ENCODE measurements at regions not wholly inside any gene's neighbourhood (a gene's known extent, or its start where the extent isn't known, plus 50 kb on each side); places are given as distances from the start of the nearest gene placed in this dataset.
"Not testable (repeated sequence)": the region's sequence is repeated elsewhere in the genome, so short reads cannot be mapped to it uniquely, and the experiment has no call there.

- no peak for DNase-seq
These were observed 747.2 kb upstream of the NEGR1 start for GRCh38 chr1:73029571-73029970.

DNA sequence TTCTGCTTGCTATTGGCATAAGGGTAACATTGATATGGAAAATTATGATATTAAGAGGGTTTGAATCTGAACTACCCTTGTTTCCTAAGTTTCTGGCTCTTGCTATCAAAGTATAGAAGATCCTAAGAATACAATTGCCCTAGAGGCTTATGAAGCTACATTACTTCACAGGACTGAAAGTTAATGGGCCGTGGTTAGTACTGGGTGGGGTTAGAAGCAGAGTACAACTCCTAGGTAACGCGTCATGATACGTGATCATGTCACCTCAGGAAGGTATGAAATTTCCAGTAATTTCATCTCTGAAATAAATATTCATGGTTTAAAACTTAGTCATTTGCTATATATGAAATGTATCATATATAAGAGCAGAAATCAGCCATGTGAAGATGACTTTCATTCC, 743.8 kb upstream of the NEGR1 start:
- no peak for DNase-seq

DNA sequence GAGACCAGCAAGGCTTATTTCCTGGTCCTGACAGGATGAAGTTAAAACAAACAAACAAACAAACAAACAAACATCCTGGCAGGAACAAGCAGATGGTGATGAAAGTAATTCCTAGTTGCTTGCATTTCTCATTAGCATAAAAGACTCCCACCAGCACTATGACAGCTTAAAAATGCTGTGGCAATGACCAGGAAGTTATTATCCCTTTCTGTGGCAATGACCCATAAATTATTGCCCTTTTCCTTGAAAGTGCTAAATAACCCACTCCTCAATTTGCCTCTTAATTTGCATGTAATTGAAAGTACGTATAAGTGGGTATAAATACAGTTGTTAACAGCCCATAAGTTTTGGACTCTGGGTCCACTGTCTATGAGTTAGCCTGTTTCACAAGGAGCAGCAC, 727.6 kb upstream of the NEGR1 start:
- DNase-seq, result no peak

DNA sequence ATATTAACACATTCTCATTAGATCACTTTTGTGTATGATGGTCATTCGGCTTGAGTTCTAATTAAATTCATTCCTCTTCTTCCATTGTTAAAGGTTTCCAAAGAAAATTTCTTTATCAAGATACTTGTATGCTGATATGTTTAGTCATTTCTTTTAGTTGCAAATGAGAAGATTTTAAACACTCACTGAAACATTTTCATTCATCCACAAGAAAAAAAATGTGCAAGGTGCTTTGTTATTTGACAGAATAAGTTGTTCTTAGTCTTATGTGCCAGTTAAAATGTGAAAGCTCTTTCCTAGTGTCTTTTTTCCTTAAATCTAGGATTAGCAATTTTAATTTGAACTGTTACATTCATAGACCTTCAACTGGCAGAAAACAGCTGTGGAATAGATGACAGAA, 727.0 kb upstream of the NEGR1 start:
- DNase-seq, result no peak

DNA sequence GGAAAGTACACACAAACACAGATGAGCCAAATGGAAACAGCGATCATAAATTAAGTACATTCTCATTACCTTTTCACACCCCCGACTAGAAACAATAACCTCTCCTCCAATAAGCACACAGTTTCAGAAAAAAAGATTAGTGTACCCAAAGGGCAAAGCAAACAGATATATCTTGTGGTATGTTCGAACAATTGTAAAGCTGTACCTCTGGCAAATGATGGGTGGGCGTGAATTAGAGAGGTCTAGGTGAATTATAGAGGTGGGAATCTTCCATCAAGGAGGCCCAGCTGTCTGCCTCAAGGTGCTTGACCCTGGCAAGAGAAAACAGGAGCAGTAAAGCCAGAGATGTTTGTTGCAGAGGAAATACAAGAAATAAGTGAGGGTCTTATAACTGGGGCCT, 715.3 kb upstream of the NEGR1 start:
- no peak for DNase-seq

DNA sequence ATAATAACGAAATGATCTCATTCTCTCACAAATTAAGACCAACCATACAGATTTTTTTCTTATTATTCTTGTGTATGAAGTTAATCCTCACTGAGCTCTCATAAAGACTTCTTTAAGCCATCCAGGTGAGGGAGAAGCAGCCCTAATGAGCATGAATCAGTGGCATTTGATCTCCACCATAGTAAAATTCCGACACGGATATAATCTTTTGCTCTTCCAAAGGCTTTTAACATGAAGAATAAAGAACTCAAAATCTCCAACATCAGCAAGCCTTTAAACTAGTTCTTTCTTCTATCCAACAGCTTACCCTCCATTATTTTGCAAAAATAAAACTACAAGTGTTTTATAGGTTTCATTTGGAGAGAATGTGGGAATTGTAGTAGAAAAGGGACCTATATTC, 714.7 kb upstream of the NEGR1 start:
- no peak for DNase-seq

GRCh38 chr1:72987871-72988270, 705.5 kb upstream of the NEGR1 start:
- DNase-seq, result not testable (repeated sequence)

- no peak for DNase-seq
These were observed 704.4 kb upstream of the NEGR1 start for GRCh38 chr1:72986591-72987290.

DNA sequence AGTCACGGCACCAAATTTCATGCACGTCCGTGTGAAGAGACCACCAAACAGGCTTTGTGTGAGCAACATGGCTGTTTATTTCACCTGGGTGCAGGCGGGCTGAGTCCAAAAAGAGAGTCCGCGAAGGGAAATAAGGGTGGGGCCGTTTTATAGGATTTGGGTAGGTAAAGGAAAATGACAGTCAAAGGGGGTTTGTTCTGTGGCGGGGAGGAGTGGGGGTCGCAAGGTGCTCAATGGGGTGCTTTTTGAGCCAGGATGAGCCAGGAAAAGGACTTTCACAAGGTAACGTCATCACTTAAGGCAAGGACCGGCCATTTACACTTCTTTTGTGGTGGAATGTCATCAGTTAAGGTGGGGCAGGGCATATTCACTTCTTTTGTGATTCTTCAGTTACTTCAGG, 702.7 kb upstream of the NEGR1 start:
- DNase-seq, result not testable (repeated sequence)

- DNase-seq, result not testable (repeated sequence)
These were observed 700.7 kb upstream of the NEGR1 start for GRCh38 chr1:72983011-72983410.

- DNase-seq, result no peak
These were observed 687.1 kb upstream of the NEGR1 start for GRCh38 chr1:72969461-72969860.

DNA sequence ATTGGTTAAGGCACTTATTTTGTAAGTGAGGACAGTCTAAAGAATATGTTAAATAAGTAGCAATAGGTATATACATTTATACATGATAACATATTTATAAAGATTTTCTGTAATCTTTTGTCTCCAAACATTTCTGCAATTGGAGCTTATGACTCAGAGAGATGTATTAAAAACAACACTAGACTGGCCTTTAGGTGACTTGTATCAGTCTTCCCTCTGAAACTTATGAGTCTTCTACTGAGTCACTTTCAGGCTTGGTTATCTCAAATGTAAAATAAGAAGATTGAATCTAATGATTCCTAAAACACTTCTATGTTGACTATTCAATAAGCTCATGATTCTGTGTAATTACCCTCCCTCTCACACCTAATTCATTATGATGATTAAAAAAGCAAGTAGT, 672.6 kb upstream of the NEGR1 start:
- no peak for DNase-seq

- DNase-seq, result not testable (repeated sequence)
These were observed 668.6 kb upstream of the NEGR1 start for GRCh38 chr1:72950900-72951299.

- DNase-seq, result no peak
These were observed 664.7 kb upstream of the NEGR1 start for GRCh38 chr1:72946903-72947499.

GRCh38 chr1:72942008-72942407, 659.7 kb upstream of the NEGR1 start:
- no peak for DNase-seq

DNA sequence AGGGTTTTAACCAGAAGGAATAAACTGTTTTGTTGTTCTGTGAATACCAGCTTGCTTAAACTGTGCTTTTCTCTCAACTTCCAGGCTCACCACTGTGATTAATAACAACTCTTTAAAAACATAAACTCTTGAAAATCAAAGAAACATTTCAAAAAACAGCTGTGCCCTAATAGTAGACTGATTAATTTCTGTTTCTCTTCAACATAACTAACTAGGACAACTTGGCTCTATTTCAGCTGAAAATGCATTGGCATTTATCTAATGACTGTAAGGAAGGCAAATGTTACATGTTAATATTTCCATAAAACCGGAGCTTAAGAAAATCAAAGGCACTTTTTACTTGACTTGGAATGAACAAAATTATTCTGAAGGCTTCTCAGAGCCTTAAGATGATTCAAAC, 656.1 kb upstream of the NEGR1 start:
- no peak for DNase-seq

GRCh38 chr1:72937905-72938304, 655.6 kb upstream of the NEGR1 start:
- no peak for DNase-seq

DNA sequence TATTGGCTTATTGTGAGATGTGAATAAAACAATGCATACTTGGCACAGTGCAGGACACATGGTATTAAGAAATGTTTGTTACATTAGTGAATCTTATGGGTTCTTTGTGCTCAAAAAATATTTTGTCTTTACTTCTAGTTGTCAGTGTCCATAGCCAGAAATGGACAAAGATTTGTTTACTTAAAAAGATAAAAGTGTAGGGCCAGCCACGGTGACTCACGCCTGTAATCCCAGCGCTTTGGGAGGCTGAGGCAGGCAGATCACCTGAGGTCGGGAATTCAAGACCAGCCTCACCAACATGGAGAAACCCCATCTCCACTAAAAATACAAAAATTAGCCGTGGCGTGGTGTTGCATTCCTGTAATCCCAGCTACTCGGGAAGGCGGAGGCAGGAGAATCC, 654.6 kb upstream of the NEGR1 start:
- DNase-seq, result no peak

DNA sequence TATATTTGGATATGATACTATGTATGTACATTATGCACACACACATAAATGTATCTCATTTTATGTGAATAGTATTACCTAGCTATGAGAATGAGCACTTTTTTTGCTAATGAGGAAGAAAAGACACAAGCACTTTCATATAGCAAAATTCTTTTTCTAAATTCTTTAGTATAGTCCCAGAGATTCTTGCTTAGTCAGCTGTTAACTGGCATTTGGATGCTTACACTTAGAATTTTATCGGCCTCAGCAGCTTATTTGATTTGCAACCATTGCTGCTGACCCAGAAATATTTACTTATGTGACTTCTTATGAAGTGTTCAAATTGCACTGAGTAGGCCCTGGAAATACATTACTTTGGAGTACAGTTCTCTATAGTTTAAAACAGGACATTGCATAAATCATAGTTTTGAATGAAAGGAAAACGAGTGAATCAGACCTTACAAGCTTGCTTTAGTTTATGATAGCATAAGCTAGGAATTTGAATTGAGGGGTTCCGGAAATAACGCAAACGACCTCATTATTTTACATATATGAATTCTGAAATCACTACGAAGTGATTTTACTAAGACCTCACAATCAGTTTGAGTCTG, 653.9 kb upstream of the NEGR1 start:
- DNase-seq, result no peak

GRCh38 chr1:72932025-72932424, 649.7 kb upstream of the NEGR1 start:
- no peak for DNase-seq

DNA sequence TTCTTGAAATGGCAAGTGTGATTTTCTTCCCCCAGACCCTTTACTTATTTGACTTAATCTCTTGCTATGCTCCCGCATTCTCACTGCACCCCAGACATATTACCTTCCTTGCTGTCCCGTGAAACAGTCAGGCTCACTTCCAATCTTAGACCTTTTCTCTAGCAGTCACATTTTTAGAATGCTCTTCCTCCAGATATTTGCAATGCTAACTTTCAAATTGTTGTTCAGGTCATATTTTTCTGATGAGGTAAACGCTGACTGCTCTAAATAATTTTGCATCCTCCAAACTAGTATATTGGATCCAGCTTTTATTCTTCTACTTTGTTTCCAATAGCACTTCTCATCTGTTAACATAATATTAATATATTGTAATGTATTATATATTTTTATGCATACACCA, 648.2 kb upstream of the NEGR1 start:
- DNase-seq, result no peak

DNA sequence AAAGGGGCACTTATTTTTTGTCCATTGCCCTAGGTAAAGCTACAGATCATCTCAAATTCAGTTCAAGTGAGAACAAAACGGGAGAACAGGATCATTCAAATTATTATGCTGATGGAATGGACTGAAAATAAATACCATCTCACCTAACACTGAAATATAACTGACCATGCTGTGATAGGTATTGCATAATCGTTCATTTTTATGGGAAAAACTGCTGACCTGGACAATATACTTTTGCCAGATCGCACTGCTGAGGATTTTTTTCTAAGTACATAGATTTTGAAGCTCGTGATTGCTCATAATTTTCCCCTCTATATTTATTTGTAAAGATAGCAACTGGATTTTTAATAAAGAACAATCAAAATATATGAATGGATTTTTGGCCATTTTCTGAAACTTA, 636.6 kb upstream of the NEGR1 start:
- no peak for DNase-seq

DNA sequence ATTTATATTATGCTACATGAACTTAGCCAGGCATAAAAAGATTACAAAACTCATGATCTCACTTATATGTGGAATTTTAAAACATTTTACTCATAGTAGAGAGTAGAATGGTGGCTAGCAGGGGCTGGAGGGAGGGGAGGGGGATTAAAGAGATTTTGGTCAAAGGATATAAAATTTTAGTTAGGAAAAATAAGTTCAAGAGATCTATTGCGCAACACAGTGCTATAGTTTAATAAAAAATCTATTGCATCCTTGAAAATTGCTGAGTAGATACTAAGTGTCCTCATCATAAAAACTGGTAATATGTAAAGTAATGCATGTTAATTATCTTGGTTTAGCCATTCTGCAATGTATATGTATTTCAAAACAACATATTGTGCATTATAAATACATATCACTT, 635.6 kb upstream of the NEGR1 start:
- DNase-seq, result no peak

DNA sequence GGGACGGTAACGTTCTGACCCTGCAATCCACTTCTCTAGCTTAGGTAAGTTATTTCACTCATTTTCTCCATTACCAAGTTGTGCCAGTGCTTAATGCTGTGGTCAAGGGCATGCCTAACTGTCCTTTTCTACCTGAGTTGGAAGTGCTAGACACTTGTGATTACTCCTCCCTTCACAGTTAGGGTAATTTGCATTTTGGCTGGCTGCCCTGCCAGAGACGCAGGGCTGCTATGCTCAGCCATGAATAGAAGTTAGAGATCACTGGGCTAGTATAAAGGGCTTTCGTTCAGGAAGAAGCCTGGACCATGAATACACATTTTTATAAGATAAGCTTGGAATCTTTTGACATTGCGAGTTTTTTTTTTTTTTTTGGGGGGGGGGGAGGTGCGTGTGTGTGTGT, 633.2 kb upstream of the NEGR1 start:
- no peak for DNase-seq

GRCh38 chr1:72911656-72912055, 629.3 kb upstream of the NEGR1 start:
- no peak for DNase-seq

All from amniotic stem cell (primary cell).